ENCODE measurements at regions not wholly inside any gene's neighbourhood (a gene's known extent, or its start where the extent isn't known, plus 50 kb on each side); places are given as distances from the start of the nearest gene placed in this dataset.
"Not testable (repeated sequence)": the region's sequence is repeated elsewhere in the genome, so short reads cannot be mapped to it uniquely, and the experiment has no call there.

DNA sequence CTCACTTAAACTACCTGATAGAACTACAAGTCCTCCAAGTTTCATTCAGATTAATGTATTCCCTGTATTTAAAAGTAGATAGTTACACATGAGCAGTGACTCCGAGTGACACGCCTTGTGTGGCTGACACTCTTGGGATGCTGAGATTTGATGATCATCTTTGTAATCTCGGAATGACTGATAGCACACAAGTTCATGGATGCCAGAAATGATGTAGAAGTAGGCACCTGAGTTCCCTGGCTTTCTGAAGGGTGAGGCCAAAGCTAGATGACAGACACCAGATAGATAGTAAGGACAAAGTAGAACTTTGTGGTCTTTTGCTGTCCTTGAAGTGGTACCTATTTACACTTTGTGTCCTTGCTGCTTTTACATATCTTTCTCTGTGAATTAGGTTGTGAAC is 491.2 kb downstream of the PCNX1 start:
- Mint-ChIP-seq H3K9me3 (no peaks in the 10 kb centered on the region), H3K27ac (peak overlapping the region; percentile 58 to 94 (median 84)), H3K27me3 (no peaks in the 10 kb centered on the region), H3K4me3 (no peak overlapping the region), H3K36me3 (no peaks in the 10 kb centered on the region), H3K4me1 (peaks cover 14 to 68% (median 41%) of the 10 kb centered on the region in 4 donors)
- ATAC-seq (peak in 1 of 2 donors; percentile 5), DNase-seq (no peak)
- POLR2A ChIA-PET: interaction anchor here (1.2 kb wide), 1 partner anchor 9 kb away, joined by 3 read pairs; no protein-coding TSS in a partner anchor

DNA sequence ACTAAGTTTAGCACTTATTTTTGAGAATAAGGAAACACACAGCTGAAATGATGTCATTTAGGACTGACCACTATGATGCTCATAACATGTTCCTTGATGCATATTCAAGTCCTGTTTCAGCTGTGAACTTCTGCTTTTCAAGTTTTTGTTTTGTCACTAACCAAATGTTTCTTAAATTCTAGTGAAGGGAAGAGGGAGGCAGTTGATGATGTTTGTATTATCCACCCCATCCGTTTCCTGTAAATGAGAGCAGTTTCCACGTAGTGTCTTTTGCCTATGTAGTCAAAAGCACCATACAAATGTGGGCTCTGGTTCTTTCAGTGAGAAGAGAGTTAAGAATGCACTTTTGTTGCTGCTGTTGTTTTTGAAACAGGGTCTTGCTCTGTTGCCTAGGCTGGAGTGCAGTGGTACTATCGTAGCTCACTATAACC is 491.8 kb downstream of the PCNX1 start:
- H3K4me3 Mint-ChIP-seq: peak overlapping the region in 8 of 10 donors; percentile 2 to 63 (median 36)
- POLR2A ChIA-PET: interaction anchor here (1.2 kb wide), 1 partner anchor 8 kb away, joined by 3 read pairs; no protein-coding TSS in a partner anchor
- ATAC-seq: peak; percentile 68 to 86
- peak in 5 of 10 donors; percentile 8 to 83 (median 35) for DNase-seq
- no peaks in the 10 kb centered on the region for H3K27me3 Mint-ChIP-seq
- no peaks in the 10 kb centered on the region for H3K9me3 Mint-ChIP-seq
- H3K27ac Mint-ChIP-seq: peak overlapping the region; percentile 58 to 94 (median 87)
- H3K4me1 Mint-ChIP-seq: peaks cover 14 to 68% (median 41%) of the 10 kb centered on the region in 4 donors
- H3K36me3 Mint-ChIP-seq: no peaks in the 10 kb centered on the region

- peak overlapping the region in 8 of 10 donors; percentile 22 to 89 (median 57) for H3K27ac Mint-ChIP-seq
- H3K9me3 Mint-ChIP-seq: no peaks in the 10 kb centered on the region
- no peaks in the 10 kb centered on the region for H3K27me3 Mint-ChIP-seq
- peaks cover 0 to 2% (median 0%) of the 10 kb centered on the region in 3 donors for H3K36me3 Mint-ChIP-seq
- peaks cover 14 to 63% (median 46%) of the 10 kb centered on the region in 4 donors for H3K4me1 Mint-ChIP-seq
- DNase-seq: peak in 2 of 10 donors; percentile 22 to 38
- POLR2A ChIA-PET: interaction anchor here (0.5 to 0.7 kb wide), 3 partner anchors 43 to 196 kb away, joined by 3 to 4 read pairs (median 3); no protein-coding TSS in a partner anchor
- peak overlapping the region in 2 of 10 donors; percentile 2 to 52 for H3K4me3 Mint-ChIP-seq
- peak in 1 of 2 donors; percentile 25 for ATAC-seq
Observed at GRCh38 chr14:71400871-71401321, 493.6 kb downstream of the PCNX1 start.

GRCh38 chr14:71402415-71402814 is 495.2 kb downstream of the PCNX1 start:
- H3K9me3 Mint-ChIP-seq, POLR2A ChIA-PET, DNase-seq, H3K27ac Mint-ChIP-seq, ATAC-seq, H3K36me3 Mint-ChIP-seq, H3K4me3 Mint-ChIP-seq, H3K27me3 Mint-ChIP-seq: not testable (repeated sequence)
- peaks cover 10 to 54% (median 41%) of the 10 kb centered on the region in 4 donors for H3K4me1 Mint-ChIP-seq

DNA sequence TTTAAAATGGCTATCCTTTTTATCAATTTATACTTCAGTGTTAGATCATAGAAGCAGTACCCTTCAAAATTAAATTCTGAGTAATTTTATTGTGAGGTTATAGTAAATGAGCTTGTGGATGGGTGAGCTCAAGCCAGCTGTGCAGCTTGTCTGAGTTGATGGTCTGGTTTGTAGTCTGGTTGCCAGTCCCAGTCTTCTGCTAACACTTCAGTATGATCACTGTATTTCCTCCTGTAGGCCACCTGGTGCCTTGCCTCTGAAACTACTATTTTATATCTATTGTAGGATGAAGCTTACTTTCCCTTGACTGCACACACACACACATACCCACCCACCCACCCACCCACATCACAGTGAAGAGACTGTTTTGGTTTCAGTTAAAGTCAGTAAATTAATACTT is 496.4 kb downstream of the PCNX1 start:
- Mint-ChIP-seq H3K9me3 (no peaks in the 10 kb centered on the region), H3K27ac (peak overlapping the region in 3 of 10 donors; percentile 22 to 82 (median 57)), H3K4me1 (peaks cover 6 to 56% (median 38%) of the 10 kb centered on the region in 4 donors), H3K27me3 (no peaks in the 10 kb centered on the region), H3K4me3 (peak overlapping the region in 1 of 10 donors; percentile 13), H3K36me3 (peaks cover 0 to 4% (median 0%) of the 10 kb centered on the region in 3 donors)
- DNase-seq: peak in 5 of 10 donors; percentile 14 to 48 (median 23)
- ATAC-seq: peak; percentile 31 to 73
- POLR2A ChIA-PET: no interaction called here

GRCh38 chr14:71405676-71406075 is 498.4 kb downstream of the PCNX1 start:
- no peak overlapping the region for H3K4me3 Mint-ChIP-seq
- ATAC-seq: no peak
- H3K27ac Mint-ChIP-seq: peak overlapping the region in 1 of 10 donors; percentile 4
- H3K4me1 Mint-ChIP-seq: peaks cover 8 to 58% (median 38%) of the 10 kb centered on the region in 4 donors
- no peaks in the 10 kb centered on the region for H3K27me3 Mint-ChIP-seq
- peaks cover 0 to 4% (median 0%) of the 10 kb centered on the region in 3 donors for H3K36me3 Mint-ChIP-seq
- POLR2A ChIA-PET: no interaction called here
- DNase-seq: no peak
- no peaks in the 10 kb centered on the region for H3K9me3 Mint-ChIP-seq

DNA sequence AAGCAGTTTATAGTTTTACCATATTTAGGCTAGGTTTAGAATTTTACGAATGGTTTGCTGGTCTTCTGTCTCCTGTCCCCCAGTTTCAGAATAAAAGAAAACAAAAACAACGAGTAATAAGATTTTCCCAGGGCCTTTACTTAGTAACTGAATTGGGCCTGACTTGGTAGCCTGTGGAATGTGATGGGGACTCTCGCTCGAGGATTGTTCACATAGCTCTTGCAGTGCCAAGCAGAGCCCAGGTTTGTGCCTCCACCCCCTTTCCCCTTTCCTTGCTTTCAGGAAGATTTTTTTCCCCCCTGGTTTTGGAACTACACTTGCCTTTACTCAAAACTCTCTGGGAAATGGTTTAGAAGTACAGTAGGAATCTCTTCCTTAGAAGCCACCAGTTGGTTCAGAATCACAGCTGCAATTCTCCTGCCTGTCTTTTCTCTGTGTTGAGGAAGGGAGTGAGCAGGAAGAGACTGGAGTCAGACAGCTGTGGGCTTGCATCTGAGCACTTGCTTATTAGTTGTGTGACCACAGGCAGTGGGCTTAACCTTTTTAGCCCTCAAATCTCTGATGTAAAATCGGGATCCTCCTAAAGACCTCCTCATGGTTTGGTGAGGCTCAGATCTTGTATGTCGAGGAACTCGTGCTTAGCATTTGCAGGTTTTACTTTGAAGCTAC is 501.2 kb downstream of the PCNX1 start:
- Mint-ChIP-seq H3K4me1 (peaks cover 13 to 61% (median 48%) of the 10 kb centered on the region in 4 donors), H3K27ac (peak overlapping the region in 5 of 10 donors; percentile 5 to 58 (median 12)), H3K9me3 (no peaks in the 10 kb centered on the region), H3K4me3 (no peak overlapping the region), H3K36me3 (peaks cover 4 to 7% (median 4%) of the 10 kb centered on the region in 3 donors), H3K27me3 (no peaks in the 10 kb centered on the region)
- no peak for ATAC-seq
- no peak for DNase-seq
- POLR2A ChIA-PET: no interaction called here

GRCh38 chr14:71410578-71411284 is 503.5 kb downstream of the PCNX1 start:
- H3K36me3 Mint-ChIP-seq: peaks cover 4 to 13% (median 5%) of the 10 kb centered on the region in 3 donors
- DNase-seq (no peak), ATAC-seq (no peak)
- H3K27ac Mint-ChIP-seq: peak overlapping the region in 2 of 10 donors; percentile 35 to 52
- H3K9me3 Mint-ChIP-seq: no peaks in the 10 kb centered on the region
- POLR2A ChIA-PET: no interaction called here
- H3K27me3 Mint-ChIP-seq: no peaks in the 10 kb centered on the region
- peaks cover 13 to 50% (median 42%) of the 10 kb centered on the region in 4 donors for H3K4me1 Mint-ChIP-seq
- H3K4me3 Mint-ChIP-seq: no peak overlapping the region

GRCh38 chr14:71411285-71411595 is 504.0 kb downstream of the PCNX1 start:
- DNase-seq: no peak
- H3K27me3 Mint-ChIP-seq: no peaks in the 10 kb centered on the region
- no peak for ATAC-seq
- peaks cover 4 to 14% (median 4%) of the 10 kb centered on the region in 3 donors for H3K36me3 Mint-ChIP-seq
- POLR2A ChIA-PET: no interaction called here
- H3K27ac Mint-ChIP-seq: peak overlapping the region in 2 of 10 donors; percentile 35 to 52
- no peak overlapping the region for H3K4me3 Mint-ChIP-seq
- H3K4me1 Mint-ChIP-seq: peaks cover 13 to 47% (median 38%) of the 10 kb centered on the region in 4 donors
- H3K9me3 Mint-ChIP-seq: no peaks in the 10 kb centered on the region

GRCh38 chr14:71411738-71412137 is 504.5 kb downstream of the PCNX1 start:
- ATAC-seq (no peak), DNase-seq (no peak)
- Mint-ChIP-seq H3K27ac (peak overlapping the region in 1 of 10 donors; percentile 56), H3K4me3 (no peak overlapping the region), H3K36me3 (peaks cover 4 to 16% (median 4%) of the 10 kb centered on the region in 3 donors), H3K27me3 (no peaks in the 10 kb centered on the region), H3K9me3 (no peaks in the 10 kb centered on the region), H3K4me1 (peaks cover 13 to 47% (median 38%) of the 10 kb centered on the region in 4 donors)
- POLR2A ChIA-PET: no interaction called here

- POLR2A ChIA-PET: no interaction called here
- Mint-ChIP-seq H3K4me3 (no peak overlapping the region), H3K4me1 (peaks cover 10 to 31% (median 21%) of the 10 kb centered on the region in 4 donors), H3K36me3 (peaks cover 4 to 31% (median 16%) of the 10 kb centered on the region in 3 donors), H3K27ac (no peak overlapping the region), H3K9me3 (no peaks in the 10 kb centered on the region), H3K27me3 (no peaks in the 10 kb centered on the region)
- no peak for ATAC-seq
- no peak for DNase-seq
Observed at GRCh38 chr14:71414631-71415403, 507.6 kb downstream of the PCNX1 start.

DNA sequence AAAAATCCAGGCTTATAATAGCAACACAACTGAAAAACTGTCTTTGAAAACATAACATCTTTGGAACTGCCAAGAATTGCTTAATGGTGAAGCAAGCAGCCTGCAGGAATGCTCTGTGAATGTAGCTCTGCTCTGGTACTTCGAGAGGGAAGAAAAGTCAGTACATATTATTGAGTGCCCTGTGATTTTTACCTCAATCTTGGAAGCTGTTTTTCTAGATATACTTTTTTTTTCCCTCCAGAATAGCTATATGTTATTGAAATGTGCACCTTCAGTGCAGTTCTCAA is 508.1 kb downstream of the PCNX1 start:
- no peak overlapping the region for H3K4me3 Mint-ChIP-seq
- peaks cover 7 to 34% (median 16%) of the 10 kb centered on the region in 3 donors for H3K36me3 Mint-ChIP-seq
- DNase-seq: no peak
- H3K27me3 Mint-ChIP-seq: no peaks in the 10 kb centered on the region
- H3K4me1 Mint-ChIP-seq: peaks cover 9 to 26% (median 17%) of the 10 kb centered on the region in 4 donors
- POLR2A ChIA-PET: no interaction called here
- ATAC-seq: no peak
- H3K27ac Mint-ChIP-seq: no peak overlapping the region
- no peaks in the 10 kb centered on the region for H3K9me3 Mint-ChIP-seq

Data from naive thymus-derived CD8-positive, alpha-beta T cell (primary cell).